ENCODE measurements at regions not wholly inside any gene's neighbourhood (a gene's known extent, or its start where the extent isn't known, plus 50 kb on each side); places are given as distances from the start of the nearest gene placed in this dataset.

- no peak for TF ChIP-seq CTCF (conservative IDR thresholded peaks at IDR 0.05 in 1 of 2, IDR thresholded peaks at IDR 0.05 in 1 of 2; ENCODE audit: low read depth in 1 of 2, low read length in 2 of 2)
- no peak for TF ChIP-seq EZH2 (IDR thresholded peaks at IDR 0.05; ENCODE audit: low read length, missing control alignments)
Observed at GRCh38 chr4:32429151-32429550, 1709.0 kb downstream of the PCDH7 start.

Data from fibroblast of lung (primary cell).